G401 (cell line): ENCODE measurements at regions not wholly inside any gene's neighbourhood (a gene's known extent, or its start where the extent isn't known, plus 50 kb on each side); places are given as distances from the start of the nearest gene placed in this dataset.

Experiments used
- DNase-seq: peaks from one replicate; pipeline ENCODE4 v3.0.0-alpha.2; 2015; ENCODE audit warnings: low spot score
- in situ Hi-C: cut with HindIII; loops from 2 replicates; pipeline ENCODE4 v1.10.0; 2016; ENCODE audit warnings: low sequenced_read_pairs, mixed read lengths

GRCh38 chr2:120785228-120785966 lies 49.7 kb downstream of the GLI2 start:
- no peak for DNase-seq
- in situ Hi-C loops, result no loop called here

GRCh38 chr2:120786038-120786960 lies 50.6 kb downstream of the GLI2 start:
- in situ Hi-C loops, result no loop called here
- DNase-seq, result no peak

GRCh38 chr2:120787111-120787821 lies 51.6 kb downstream of the GLI2 start:
- no peak for DNase-seq
- in situ Hi-C loops, result no loop called here

- DNase-seq, result no peak
- in situ Hi-C loops, result no loop called here
Observed at GRCh38 chr2:120787822-120788700, 52.4 kb downstream of the GLI2 start.

- in situ Hi-C loops, result no loop called here
- DNase-seq, result no peak
Observed at GRCh38 chr2:120791243-120791961, 55.7 kb downstream of the GLI2 start.

GRCh38 chr2:120791962-120792297 lies 56.3 kb downstream of the GLI2 start:
- in situ Hi-C loops, result no loop called here
- no peak for DNase-seq

GRCh38 chr2:120793682-120794403 lies 58.2 kb downstream of the GLI2 start:
- no peak for DNase-seq
- in situ Hi-C loops, result no loop called here

- in situ Hi-C loops, result no loop called here
- no peak for DNase-seq
Observed at GRCh38 chr2:120794716-120795115, 59.0 kb downstream of the GLI2 start.

GRCh38 chr2:120796094-120796493 lies 60.4 kb downstream of the GLI2 start:
- in situ Hi-C loops, result no loop called here
- no peak for DNase-seq

GRCh38 chr2:120797421-120798221 lies 62.0 kb downstream of the GLI2 start:
- DNase-seq, result peak; percentile 87
- in situ Hi-C loops, result no loop called here

GRCh38 chr2:120798567-120799247 lies 63.0 kb downstream of the GLI2 start:
- in situ Hi-C loops, result no loop called here
- no peak for DNase-seq

- in situ Hi-C loops, result no loop called here
Observed at GRCh38 chr2:120802158-120802557, 66.5 kb downstream of the GLI2 start.

GRCh38 chr2:120802867-120803484 lies 67.3 kb downstream of the GLI2 start:
- in situ Hi-C loops, result no loop called here
- DNase-seq, result no peak

More at GRCh38 chr2:120802158-120802557, 66.5 kb downstream of the GLI2 start:
- no peak for DNase-seq

GRCh38 chr2:120803764-120804335 lies 68.2 kb downstream of the GLI2 start:
- DNase-seq, result no peak
- in situ Hi-C loops, result no loop called here

- DNase-seq, result no peak
- in situ Hi-C loops, result no loop called here
Observed at GRCh38 chr2:120804459-120804858, 68.8 kb downstream of the GLI2 start.

GRCh38 chr2:120805011-120805410 lies 69.3 kb downstream of the GLI2 start:
- in situ Hi-C loops, result no loop called here
- no peak for DNase-seq
